Ovary (tissue), 3 donors: ENCODE measurements at regions not wholly inside any gene's neighbourhood (a gene's known extent, or its start where the extent isn't known, plus 50 kb on each side); places are given as distances from the start of the nearest gene placed in this dataset.

Experiments used
- EP300 ChIP-seq: sonication (generic); formaldehyde crosslinking; IDR thresholded peaks from one replicate; pipeline ENCODE4 v1.6.1; 2017; ENCODE audit warnings: antibody characterized with exemption
- POLR2A ChIP-seq: fragments of 450-650 bp; IDR thresholded peaks from one replicate; pipeline ENCODE4 v1.6.1; 2017; ENCODE audit warnings: antibody characterized with exemption, mild to moderate bottlenecking, moderate library complexity
- TF ChIP-seq, protein P1 (sequence below), 3 donors: fragments of 450-650 bp in 2 of 3; fragments of 200-600 bp in 1 of 3; IDR thresholded peaks; one replicate each; pipeline versions ENCODE4 v1.5.1 to v1.8.0; 2016 to 2022; ENCODE audit warnings: antibody characterized with exemption in 3 of 3, mild to moderate bottlenecking in 1 of 3
- donor health status: DM: no; HTN: no; CAD: no.

GRCh38 chr6:106002005-106002404, 84.1 kb upstream of the PRDM1 start:
- TF ChIP-seq, protein P1, sequence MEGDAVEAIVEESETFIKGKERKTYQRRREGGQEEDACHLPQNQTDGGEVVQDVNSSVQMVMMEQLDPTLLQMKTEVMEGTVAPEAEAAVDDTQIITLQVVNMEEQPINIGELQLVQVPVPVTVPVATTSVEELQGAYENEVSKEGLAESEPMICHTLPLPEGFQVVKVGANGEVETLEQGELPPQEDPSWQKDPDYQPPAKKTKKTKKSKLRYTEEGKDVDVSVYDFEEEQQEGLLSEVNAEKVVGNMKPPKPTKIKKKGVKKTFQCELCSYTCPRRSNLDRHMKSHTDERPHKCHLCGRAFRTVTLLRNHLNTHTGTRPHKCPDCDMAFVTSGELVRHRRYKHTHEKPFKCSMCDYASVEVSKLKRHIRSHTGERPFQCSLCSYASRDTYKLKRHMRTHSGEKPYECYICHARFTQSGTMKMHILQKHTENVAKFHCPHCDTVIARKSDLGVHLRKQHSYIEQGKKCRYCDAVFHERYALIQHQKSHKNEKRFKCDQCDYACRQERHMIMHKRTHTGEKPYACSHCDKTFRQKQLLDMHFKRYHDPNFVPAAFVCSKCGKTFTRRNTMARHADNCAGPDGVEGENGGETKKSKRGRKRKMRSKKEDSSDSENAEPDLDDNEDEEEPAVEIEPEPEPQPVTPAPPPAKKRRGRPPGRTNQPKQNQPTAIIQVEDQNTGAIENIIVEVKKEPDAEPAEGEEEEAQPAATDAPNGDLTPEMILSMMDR (IDR thresholded peaks at IDR 0.05): no peak
- TF ChIP-seq POLR2A (no peak), EP300 (no peak)
